HG02798 (cell line): ENCODE measurements at regions not wholly inside any gene's neighbourhood (a gene's known extent, or its start where the extent isn't known, plus 50 kb on each side); places are given as distances from the start of the nearest gene placed in this dataset.

ENCODE experiments used
- ATAC-seq: cut with Tn5 transposase; IDR thresholded peaks from one replicate; pipeline ENCODE4 v1.9.1; 2021; ENCODE audit warnings: mild to moderate bottlenecking; ENCODE audit not compliant: unreplicated experiment, poor library complexity

- no peak for ATAC-seq
Measured at GRCh38 chr21:35905963-35906345, 154.4 kb downstream of the SETD4 start.

- ATAC-seq = no peak
Measured at GRCh38 chr21:35905096-35905962, 155.0 kb downstream of the SETD4 start.

- no peak for ATAC-seq
Measured at GRCh38 chr21:35900539-35900938, 159.8 kb downstream of the SETD4 start.

GRCh38 chr21:35896060-35896459, 164.3 kb downstream of the SETD4 start:
- no peak for ATAC-seq

- no peak for ATAC-seq
Measured at GRCh38 chr21:35895598-35895997, 164.7 kb downstream of the SETD4 start.

- ATAC-seq = no peak
Measured at GRCh38 chr21:35893156-35893555, 167.2 kb downstream of the SETD4 start.

GRCh38 chr21:35886887-35887286, 173.4 kb downstream of the SETD4 start:
- ATAC-seq = no peak

- ATAC-seq = no peak
Measured at GRCh38 chr21:35885942-35886541, 174.3 kb downstream of the SETD4 start.

GRCh38 chr21:35882791-35883240, 177.5 kb downstream of the SETD4 start:
- no peak for ATAC-seq

- no peak for ATAC-seq
Measured at GRCh38 chr21:35873441-35873840, 186.9 kb downstream of the SETD4 start.

- no peak for ATAC-seq
Measured at GRCh38 chr21:35871906-35872305, 188.4 kb downstream of the SETD4 start.

GRCh38 chr21:35868869-35869223, 191.5 kb downstream of the SETD4 start:
- no peak for ATAC-seq

- ATAC-seq = no peak
Measured at GRCh38 chr21:35868005-35868868, 192.1 kb downstream of the SETD4 start.

- no peak for ATAC-seq
Measured at GRCh38 chr21:35864039-35864438, 196.3 kb downstream of the SETD4 start.

GRCh38 chr21:35862969-35863368, 197.4 kb downstream of the SETD4 start:
- ATAC-seq = no peak

- ATAC-seq = no peak
Measured at GRCh38 chr21:35861661-35862060, 198.7 kb downstream of the SETD4 start.

- no peak for ATAC-seq
Measured at GRCh38 chr21:35860189-35860869, 200.0 kb downstream of the SETD4 start.

- ATAC-seq = no peak
Measured at GRCh38 chr21:35859677-35860076, 200.6 kb downstream of the SETD4 start.

- no peak for ATAC-seq
Measured at GRCh38 chr21:35857095-35857494, 203.2 kb downstream of the SETD4 start.

- no peak for ATAC-seq
Measured at GRCh38 chr21:35855484-35855883, 204.8 kb downstream of the SETD4 start.
